ENCODE measurements at regions not wholly inside any gene's neighbourhood (a gene's known extent, or its start where the extent isn't known, plus 50 kb on each side); places are given as distances from the start of the nearest gene placed in this dataset.
"Not testable (repeated sequence)": the region's sequence is repeated elsewhere in the genome, so short reads cannot be mapped to it uniquely, and the experiment has no call there.

DNA sequence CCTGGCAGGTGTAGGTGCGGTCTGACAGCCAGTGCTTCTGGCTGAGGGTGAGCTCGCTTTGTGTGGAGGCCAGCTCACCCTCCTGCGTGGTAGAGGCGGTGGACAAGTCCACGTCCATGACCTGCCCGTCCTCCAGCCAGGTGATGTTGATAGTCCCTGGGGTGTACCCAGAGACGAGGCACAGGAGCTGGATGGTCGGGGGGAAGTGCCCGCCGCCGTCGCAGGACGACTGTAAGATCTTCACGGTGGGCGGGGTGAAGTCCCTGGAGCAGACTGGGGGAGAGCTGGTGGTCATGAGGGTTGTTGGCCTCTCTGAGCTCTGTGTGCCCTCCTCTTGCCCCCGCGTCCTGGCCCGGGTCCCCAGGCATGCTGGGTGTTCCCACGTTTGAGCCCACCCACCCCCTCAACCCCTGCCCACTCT lies 74.6 kb downstream of the TMEM121 start:
- DNase-seq (ENCODE audit: low read depth in 1 of 2, low spot score in 1 of 2): no peak

- no peak for DNase-seq (ENCODE audit: low read depth in 1 of 2, low spot score in 1 of 2)
Observed at GRCh38 chr14:105601360-105602242, 75.2 kb downstream of the TMEM121 start.

- no peak for DNase-seq (ENCODE audit: low read depth in 1 of 2, low spot score in 1 of 2)
Observed at GRCh38 chr14:105602243-105602750, 75.9 kb downstream of the TMEM121 start.

GRCh38 chr14:105602799-105603793 lies 76.7 kb downstream of the TMEM121 start:
- no peak for DNase-seq (ENCODE audit: low read depth in 1 of 2, low spot score in 1 of 2)

DNA sequence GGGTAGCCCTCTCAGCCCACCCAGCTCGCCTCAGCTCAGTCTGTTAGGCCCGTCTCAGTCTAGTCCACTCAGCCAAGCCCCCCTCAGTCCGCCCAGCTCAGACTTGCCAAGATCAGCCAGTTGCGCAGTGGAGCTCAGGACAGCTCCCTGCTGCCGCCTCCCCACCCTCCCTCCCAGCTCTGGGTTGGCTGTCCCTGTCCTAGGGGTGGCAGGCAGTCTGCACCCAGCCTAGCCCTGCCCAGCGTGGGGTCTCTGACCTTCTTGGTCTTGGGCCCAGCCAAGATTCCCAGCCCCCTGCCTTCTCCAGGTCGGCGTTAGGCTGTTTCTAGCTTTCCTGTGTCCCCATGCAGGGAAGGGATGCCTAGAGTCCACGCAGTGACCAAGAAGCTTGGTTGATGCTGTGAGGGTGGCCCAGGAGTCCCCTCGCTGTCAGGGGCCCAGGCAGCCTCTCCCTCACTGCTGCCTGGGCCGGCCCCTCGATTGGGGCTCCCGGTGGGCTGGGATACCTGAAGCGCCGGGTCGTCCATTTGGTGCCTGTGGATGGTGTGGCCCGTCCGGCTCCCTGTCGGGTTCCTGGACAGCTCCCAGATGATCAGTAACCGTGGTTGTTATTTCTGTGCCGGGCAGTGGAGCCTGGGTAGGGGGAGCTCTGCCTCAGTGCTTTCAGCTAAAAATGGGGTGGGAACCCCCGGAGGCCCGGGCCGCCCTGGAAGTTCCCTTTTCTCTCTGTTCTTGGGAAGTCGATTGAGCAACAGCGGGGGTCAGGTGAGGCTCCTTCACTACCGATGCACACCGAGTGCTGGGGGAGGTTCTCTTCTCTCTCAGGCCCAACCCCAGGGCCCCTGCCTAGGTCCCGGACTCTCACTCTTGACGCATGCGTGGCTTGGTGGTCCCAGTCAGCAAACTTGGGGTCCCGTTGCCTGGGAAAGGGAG lies 78.4 kb downstream of the TMEM121 start:
- not testable (repeated sequence) for DNase-seq (ENCODE audit: low read depth in 1 of 2, low spot score in 1 of 2)

DNA sequence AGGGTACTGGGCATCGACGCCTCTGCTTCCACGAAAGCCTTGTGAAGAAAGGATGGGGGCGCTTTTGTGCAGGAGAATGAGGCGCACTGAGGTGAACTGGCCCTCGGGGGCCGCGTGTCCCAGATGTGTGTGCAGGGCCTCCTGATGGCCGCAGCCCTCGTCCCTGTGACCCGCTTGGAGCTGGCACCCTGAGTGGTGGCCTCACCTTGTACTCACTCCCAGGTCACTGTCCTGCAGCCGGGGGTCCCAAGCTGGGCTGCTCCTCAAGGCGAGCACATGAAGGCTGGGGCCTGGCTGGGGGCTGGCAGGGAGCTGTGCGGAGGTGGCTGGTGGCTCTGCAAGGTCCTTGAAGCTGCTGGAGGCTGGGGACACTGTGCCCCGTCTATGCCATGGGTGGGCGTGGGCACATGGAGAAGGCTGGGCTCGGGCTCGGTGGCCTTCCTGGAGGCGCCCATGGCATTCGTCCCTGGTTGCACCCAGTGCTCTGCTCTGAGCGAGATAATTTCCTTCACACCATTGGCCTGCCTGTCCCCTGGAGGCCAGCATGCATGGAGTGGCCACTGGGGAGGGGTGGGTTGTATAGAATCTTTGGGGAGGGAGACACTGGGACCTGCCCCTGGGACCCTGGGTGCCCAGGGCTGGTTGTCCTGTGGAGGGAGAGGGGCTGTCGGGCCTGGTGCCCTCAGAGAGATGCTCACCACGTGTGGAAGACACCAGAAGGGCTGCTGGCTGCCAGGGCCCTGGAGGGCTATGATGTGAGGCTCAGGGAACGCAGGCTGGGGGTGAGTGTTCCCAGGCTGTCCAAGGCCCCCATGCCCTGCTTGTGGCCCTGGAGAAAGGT lies 79.3 kb downstream of the TMEM121 start:
- no peak for DNase-seq (ENCODE audit: low read depth in 1 of 2, low spot score in 1 of 2)

GRCh38 chr14:105606305-105606975 lies 80.1 kb downstream of the TMEM121 start:
- not testable (repeated sequence) for DNase-seq (ENCODE audit: low read depth in 1 of 2, low spot score in 1 of 2)

DNA sequence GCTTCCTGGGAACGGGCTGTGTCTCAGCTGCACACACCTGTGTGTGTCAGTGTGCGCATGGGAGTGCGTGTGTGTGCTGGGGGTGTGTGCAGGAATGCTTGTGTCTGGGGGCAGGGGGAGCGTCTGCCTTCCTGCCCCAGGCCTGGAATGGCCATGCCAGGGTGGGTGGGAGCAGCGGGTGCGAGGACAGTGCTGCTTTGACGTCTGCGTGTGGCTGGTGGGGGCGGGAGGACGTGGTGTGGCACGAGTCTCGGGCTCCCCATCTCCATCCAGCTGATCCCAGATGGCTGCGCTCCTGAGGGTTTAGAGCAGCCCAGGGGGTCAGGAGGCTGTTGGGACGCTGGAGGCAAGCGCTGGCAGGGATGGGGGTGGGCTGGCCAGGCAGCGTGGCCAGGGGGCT lies 80.6 kb downstream of the TMEM121 start:
- not testable (repeated sequence) for DNase-seq (ENCODE audit: low read depth in 1 of 2, low spot score in 1 of 2)

- not testable (repeated sequence) for DNase-seq (ENCODE audit: low read depth in 1 of 2, low spot score in 1 of 2)
Observed at GRCh38 chr14:105614987-105615386, 88.6 kb downstream of the TMEM121 start.

- DNase-seq (ENCODE audit: low read depth in 1 of 2, low spot score in 1 of 2): not testable (repeated sequence)
Observed at GRCh38 chr14:105615986-105616801, 89.8 kb downstream of the TMEM121 start.

- DNase-seq (ENCODE audit: low read depth in 1 of 2, low spot score in 1 of 2): no peak
Observed at GRCh38 chr14:105616802-105617192, 90.4 kb downstream of the TMEM121 start.

DNA sequence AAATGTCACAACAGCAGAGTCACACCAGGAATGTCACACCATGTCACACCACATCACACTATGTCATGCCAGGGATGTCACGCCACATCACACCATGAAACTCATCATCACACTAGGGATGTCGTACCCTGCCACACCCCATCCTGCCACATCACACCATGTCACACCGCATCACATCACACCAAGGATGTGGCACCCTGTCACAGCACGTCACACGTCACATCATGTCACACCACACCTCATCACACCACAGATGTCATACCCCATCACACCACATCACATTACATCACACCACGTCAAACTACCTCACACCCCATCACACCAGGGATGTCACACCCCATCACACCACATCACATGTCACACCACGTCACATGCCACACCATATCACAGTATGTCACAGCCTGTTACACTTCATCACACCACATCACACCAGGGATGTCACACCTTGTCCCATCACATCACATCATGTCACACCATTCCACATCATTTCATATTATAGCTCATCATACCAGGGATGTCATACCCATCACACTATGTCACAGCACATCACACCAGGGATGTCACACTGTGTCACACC lies 90.9 kb downstream of the TMEM121 start:
- DNase-seq (ENCODE audit: low read depth in 1 of 2, low spot score in 1 of 2): no peak

DNA sequence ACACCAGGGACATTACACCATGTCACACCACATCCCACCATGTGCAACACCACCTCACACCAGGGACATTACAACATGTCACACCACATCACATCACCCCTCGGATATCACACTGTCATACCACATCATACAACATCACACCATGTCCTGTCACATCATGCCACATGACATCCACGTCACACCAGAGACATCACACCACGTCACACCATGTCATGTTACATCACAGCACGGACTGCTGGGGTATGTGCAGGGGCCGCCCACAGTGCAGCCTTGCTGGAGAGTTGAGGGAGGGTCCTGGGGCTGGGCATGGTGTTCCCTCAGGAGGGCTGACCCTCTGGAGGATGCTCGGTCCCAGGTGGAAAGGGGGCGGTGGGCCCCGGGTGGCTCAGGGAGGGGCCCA lies 91.4 kb downstream of the TMEM121 start:
- not testable (repeated sequence) for DNase-seq (ENCODE audit: low read depth in 1 of 2, low spot score in 1 of 2)

- not testable (repeated sequence) for DNase-seq (ENCODE audit: low read depth in 1 of 2, low spot score in 1 of 2)
Observed at GRCh38 chr14:105619324-105619723, 92.9 kb downstream of the TMEM121 start.

- DNase-seq (ENCODE audit: low read depth in 1 of 2, low spot score in 1 of 2): not testable (repeated sequence)
Observed at GRCh38 chr14:105620178-105620864, 93.9 kb downstream of the TMEM121 start.

- DNase-seq (ENCODE audit: low read depth in 1 of 2, low spot score in 1 of 2): not testable (repeated sequence)
Observed at GRCh38 chr14:105620865-105621471, 94.6 kb downstream of the TMEM121 start.
